Iris pigment epithelial cell (primary cell): ENCODE measurements at regions not wholly inside any gene's neighbourhood (a gene's known extent, or its start where the extent isn't known, plus 50 kb on each side); places are given as distances from the start of the nearest gene placed in this dataset.
A peak's percentile ranks its signal among the peaks of the same experiment; 100 is the strongest.
"Not testable (repeated sequence)": the region's sequence is repeated elsewhere in the genome, so short reads cannot be mapped to it uniquely, and the experiment has no call there.

Experiments
- DNase-seq: peaks from one replicate; pipeline ENCODE4 v3.0.0-alpha.2; 2011; ENCODE audit warnings: low read depth

GRCh38 chr16:14384745-14385144 lies 245.3 kb downstream of the PARN start:
- no peak for DNase-seq

DNA sequence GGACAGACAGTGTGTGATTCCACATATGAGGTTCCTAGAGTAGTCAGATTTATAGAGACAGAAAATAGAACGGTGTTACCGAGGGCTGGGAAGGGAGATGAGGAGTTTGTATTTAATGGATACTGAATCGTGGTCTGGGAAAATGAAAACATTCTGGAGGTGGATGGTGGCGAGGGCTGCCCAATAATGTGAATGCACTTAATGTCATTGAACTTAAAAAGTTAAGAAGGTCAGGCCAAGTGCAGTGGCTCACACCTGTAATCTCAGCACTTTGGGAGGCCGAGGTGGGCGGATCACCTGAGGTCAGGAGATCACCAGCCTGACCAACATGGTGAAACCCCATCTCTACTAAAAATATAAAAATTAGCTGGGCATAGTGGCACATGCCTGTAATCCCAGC lies 246.2 kb downstream of the PARN start:
- not testable (repeated sequence) for DNase-seq

GRCh38 chr16:14378689-14379467 lies 251.2 kb downstream of the PARN start:
- DNase-seq: peak; percentile 72

DNA sequence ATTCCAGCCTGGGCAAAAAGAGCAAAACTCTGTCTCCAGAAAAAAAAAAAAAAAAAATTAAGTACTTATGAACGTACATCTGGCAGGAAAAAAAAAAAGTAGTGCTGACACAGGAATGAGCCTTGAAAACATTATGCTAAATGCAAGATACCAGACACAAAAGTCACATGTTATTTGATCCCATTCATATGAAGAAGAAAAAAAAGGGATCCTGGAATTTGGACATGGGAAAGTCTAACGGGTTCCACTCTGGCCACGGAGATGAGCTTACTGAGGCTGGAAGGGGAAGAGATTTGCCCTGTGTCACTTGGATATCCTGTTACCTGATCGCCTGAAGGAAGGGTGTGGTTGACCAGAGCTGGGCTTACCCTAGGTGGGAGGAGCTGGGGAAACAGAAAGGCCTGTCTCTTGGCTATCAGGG lies 251.9 kb downstream of the PARN start:
- DNase-seq: peak; percentile 76

DNA sequence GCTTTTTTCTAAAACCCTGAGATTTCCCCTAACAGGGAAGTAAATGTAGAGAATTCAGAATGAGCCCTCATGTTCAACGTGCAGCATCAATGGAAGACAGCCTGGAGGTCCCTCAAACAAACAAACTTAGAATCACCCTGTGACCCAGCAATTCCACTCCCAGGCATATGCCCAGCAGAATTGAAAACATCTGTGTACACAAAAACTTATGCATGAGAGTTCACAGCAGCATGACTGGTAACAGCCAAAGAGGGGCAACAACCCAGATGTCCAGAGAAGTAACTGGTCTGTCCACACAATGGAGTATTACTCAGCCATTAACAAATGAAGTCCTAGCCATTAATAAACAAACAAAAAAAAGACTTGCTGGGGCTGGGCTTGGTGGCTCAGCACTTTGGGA lies 252.7 kb downstream of the PARN start:
- DNase-seq: peak; percentile 10

DNA sequence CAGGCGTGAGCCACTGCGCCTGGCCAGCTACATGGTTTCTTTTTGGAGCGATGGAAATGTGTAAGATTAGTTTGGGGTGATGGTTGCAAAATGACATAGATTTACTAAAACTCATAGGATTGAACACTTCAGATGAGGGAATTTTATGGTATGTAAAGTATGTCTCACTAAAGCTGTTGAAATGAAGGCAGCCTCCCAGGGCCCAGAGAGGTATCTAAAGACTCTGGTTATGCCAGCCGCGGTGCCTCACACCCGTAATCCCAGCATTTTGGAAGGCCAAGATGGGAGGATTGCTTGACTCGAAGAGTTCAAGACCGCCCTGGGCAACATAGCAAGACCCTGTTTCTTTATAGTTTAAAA lies 254.9 kb downstream of the PARN start:
- peak; percentile 58 for DNase-seq

GRCh38 chr16:14374451-14375131 lies 255.5 kb downstream of the PARN start:
- DNase-seq: no peak

DNA sequence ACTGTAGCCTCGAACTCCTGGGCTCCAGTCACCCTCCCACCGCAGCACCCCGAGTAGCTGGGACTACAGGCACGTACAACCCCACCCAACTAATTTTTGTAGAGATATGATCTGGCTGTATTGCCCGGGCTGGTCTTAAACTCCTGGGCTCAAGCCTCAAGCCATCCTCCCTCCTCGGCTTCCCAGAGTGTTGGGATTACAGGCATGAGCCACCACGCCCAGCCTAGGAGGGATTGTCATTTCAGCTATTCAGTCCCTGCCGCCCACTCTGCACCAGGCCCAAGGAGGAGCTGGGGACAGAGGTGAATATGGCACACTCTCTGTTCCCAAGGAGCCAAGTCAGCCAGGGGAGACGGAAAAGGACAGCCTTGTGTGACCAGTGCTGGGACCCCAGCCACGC lies 256.2 kb downstream of the PARN start:
- no peak for DNase-seq

- DNase-seq: no peak
Observed at GRCh38 chr16:14373406-14373805, 256.7 kb downstream of the PARN start.

GRCh38 chr16:14372471-14372870 lies 257.6 kb downstream of the PARN start:
- no peak for DNase-seq

GRCh38 chr16:14371778-14372431 lies 258.2 kb downstream of the PARN start:
- DNase-seq: no peak

DNA sequence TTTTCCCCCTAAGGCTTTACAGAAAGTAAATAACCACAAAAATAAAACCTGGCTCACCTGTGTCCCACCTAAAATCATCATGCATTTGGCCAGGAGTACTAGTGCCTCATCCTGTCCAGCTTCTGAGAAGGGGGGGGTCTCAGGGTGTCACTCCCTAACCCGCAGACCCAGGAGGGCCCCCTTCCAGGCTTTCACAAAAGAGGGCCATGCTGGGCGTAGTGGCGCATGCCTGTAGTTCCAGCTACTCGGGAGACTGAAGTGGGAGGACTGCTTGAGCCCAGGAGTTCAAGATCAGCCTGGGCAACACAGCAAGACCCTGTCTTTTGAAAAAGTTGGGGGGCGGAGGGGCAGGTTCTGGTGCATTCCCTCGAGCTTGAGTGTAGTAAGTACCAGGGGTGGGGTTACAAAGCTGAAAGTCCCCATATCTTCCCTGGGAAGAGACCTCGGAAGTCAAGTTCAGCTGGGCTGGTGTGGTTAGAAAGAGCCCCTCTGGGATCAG lies 259.3 kb downstream of the PARN start:
- DNase-seq: no peak

- no peak for DNase-seq
Observed at GRCh38 chr16:14369734-14370598, 260.1 kb downstream of the PARN start.

GRCh38 chr16:14368399-14368798 lies 261.7 kb downstream of the PARN start:
- DNase-seq: no peak

- DNase-seq: no peak
Observed at GRCh38 chr16:14366974-14367707, 262.9 kb downstream of the PARN start.

- no peak for DNase-seq
Observed at GRCh38 chr16:14366447-14366846, 263.6 kb downstream of the PARN start.

DNA sequence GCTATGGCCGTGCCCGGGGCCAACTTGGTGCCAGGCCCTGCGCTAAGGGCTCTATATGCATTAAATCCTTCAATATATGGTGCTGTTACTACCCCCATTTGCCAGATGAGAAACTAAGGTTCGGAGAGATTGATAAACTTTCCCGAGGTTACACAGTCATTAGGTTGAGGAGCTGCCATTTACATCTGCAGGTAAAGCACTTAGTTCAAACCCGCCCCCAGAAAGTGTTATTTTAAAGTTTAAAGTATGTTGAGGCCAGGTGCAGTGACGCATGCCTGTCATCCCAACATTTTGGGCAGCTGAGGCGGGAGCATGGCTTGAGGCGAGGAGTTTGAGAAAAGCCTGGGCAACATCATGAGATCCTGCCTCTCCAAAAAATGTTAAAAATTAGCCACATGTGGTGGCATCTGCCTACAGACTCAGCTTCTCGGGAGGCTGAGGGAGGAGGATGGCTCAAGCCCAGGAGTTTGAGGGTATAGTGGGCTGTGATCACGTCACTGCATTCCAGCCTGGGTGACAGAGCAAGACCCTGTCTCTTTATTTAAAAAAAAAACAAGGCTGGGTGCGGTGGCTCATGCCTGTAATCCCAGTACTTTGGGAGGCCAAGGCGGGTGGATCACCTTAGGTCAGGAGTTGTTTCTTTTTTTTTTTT lies 264.7 kb downstream of the PARN start:
- DNase-seq: no peak

- peak; percentile 93 for DNase-seq
Observed at GRCh38 chr16:14364386-14365199, 265.5 kb downstream of the PARN start.

DNA sequence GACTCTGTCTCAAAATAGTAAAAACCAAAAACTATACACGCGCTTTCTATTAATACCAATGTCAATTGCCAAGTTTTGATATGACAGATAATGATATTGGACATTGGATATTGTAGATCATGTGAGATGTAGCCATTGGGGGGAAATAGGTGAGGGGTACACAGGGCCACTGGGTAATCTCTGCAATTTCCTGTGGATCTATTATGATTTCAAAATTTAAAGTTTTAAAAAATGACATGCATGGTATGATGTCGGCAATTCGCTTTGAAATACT lies 266.0 kb downstream of the PARN start:
- DNase-seq: no peak

DNA sequence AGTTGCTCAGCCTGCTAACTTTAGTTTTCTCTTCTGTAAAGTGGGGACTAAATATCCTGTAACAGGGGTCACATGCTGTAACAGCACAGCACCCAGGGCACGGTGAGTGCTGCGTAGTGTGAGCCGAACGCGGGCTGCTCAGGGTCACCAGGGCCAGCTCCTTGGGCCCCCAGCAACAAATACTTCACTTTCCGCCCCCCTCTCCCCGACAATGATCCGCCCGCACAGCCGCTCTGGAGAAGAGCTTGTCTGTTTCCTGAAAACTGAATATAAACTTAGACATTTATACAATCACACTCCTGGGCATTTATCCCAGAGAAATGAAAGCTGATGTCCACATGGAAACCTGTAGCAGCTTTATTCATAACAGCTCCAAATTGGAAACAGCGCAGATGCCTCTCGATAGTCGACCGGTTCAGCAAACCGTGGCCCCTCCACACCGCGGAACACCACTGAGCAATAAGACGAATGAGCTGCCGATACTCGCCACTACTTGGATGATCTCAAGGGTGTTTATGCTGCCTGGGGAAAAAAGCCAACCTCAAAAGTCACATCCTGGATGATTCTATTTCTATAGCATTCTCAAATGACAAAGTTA lies 267.2 kb downstream of the PARN start:
- DNase-seq: peak; percentile 47
